Esophagus muscularis mucosa (tissue), 3 donors: ENCODE measurements at regions not wholly inside any gene's neighbourhood (a gene's known extent, or its start where the extent isn't known, plus 50 kb on each side); places are given as distances from the start of the nearest gene placed in this dataset.

Experiments
- CTCF ChIP-seq, 3 experiments: fragments of 200-600 bp in 2 of 3; fragments of 450-650 bp in 1 of 3; sonication (generic) in 2 of 3; IDR thresholded peaks; one replicate each; pipeline ENCODE4 v1.5.1; 2017 to 2019; ENCODE audit warnings: antibody characterized with exemption in 3 of 3, mild to moderate bottlenecking in 2 of 3, moderate library complexity in 1 of 3
- POLR2AphosphoS5 ChIP-seq, 2 donors: sonication (generic); formaldehyde crosslinking; IDR thresholded peaks; one replicate each; pipeline ENCODE4 v1.6.1; 2017; ENCODE audit warnings: antibody characterized with exemption in 2 of 2

- TF ChIP-seq POLR2AphosphoS5 (IDR thresholded peaks at IDR 0.05) (no peak), CTCF (IDR thresholded peaks at IDR 0.05) (no peak)
Measured at GRCh38 chr2:76667821-76668271, 854.3 kb downstream of the LRRTM4 start.
